DOHH2 (cell line): ENCODE measurements at regions not wholly inside any gene's neighbourhood (a gene's known extent, or its start where the extent isn't known, plus 50 kb on each side); places are given as distances from the start of the nearest gene placed in this dataset.

Source experiments
- EZH2phosphoT487 ChIP-seq: fragments of 200-600 bp; sonication (generic); IDR thresholded peaks from 2 replicates; pipeline ENCODE4 v1.6.1; 2017; ENCODE audit warnings: borderline replicate concordance, mild to moderate bottlenecking, antibody characterized with exemption, low read length, moderate library complexity, mixed read lengths
- TF ChIP-seq, protein P1 (sequence below): fragments of 200-600 bp; sonication (generic); IDR thresholded peaks from one replicate; pipeline ENCODE4 v1.5.1; 2014; ENCODE audit warnings: antibody characterized with exemption, mild to moderate bottlenecking, low read depth, low read length; ENCODE audit not compliant: poor library complexity, severe bottlenecking

DNA sequence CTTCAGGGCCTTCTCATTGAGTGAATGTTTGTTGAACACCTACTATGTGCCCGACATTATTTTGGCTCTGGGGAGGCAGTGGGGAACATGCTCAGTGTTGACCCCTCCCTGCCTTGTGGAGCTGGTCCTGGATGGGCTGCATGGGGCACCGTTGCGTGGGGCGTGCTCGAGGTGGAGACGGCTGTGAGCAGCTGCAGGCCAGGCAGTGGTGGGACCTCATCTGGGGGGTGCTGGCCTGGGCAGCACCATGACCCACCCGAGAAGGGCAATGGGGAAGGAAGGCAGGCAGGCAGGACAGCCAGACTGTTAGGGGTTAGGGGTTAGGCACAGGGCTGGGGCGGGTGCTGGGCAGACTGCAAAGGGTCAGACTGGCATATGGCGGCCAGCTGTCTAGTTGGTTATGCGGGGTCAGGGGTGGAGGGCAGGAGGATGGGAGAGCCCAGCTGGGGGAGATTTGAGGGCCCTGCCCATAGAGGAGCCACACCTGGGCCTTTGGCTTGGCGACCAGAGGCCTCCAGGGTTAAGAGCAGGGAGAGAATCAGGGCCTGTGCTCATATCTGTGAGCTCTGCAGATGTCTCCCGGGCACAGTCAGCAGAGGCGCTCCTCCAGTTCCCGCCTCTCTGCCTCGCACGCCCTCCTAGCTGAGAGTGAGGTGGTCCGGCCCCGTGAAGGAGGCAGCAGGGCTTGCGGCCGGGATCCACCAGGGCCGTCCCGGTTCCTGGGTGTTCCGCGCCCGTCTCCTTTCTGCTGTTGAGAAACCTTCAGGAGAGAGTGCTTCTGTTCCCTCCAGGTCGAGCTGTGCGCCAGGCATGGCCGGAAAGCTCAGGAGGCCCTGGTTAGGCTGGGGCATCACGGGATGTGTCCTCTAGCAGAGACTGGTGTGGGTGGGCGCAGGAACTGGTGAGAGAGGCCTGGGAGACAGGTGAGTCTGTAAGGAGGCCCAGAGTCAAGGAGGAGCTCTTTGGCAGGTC is 73.3 kb downstream of the RGS12 start:
- TF ChIP-seq, protein P1, sequence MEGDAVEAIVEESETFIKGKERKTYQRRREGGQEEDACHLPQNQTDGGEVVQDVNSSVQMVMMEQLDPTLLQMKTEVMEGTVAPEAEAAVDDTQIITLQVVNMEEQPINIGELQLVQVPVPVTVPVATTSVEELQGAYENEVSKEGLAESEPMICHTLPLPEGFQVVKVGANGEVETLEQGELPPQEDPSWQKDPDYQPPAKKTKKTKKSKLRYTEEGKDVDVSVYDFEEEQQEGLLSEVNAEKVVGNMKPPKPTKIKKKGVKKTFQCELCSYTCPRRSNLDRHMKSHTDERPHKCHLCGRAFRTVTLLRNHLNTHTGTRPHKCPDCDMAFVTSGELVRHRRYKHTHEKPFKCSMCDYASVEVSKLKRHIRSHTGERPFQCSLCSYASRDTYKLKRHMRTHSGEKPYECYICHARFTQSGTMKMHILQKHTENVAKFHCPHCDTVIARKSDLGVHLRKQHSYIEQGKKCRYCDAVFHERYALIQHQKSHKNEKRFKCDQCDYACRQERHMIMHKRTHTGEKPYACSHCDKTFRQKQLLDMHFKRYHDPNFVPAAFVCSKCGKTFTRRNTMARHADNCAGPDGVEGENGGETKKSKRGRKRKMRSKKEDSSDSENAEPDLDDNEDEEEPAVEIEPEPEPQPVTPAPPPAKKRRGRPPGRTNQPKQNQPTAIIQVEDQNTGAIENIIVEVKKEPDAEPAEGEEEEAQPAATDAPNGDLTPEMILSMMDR, result no peak
- no peak for TF ChIP-seq EZH2phosphoT487
